IPS DF 6.9 (cell line): ENCODE measurements at regions not wholly inside any gene's neighbourhood (a gene's known extent, or its start where the extent isn't known, plus 50 kb on each side); places are given as distances from the start of the nearest gene placed in this dataset.

ENCODE experiments used
- DNase-seq: peaks from one replicate; pipeline ENCODE4 v3.0.0-alpha.2; 2013; ENCODE audit warnings: low read depth, low spot score
- H3K27ac ChIP-seq: one replicate; pipeline ENCODE4 v1.5.1; 2013; ENCODE audit warnings: low read length, control low read depth
- H3K27me3 ChIP-seq: 2 replicates; pipeline ENCODE4 v1.6.1; 2013; ENCODE audit warnings: mild to moderate bottlenecking, low read length; ENCODE audit not compliant: control insufficient read depth, insufficient read depth
- H3K36me3 ChIP-seq: 2 replicates; pipeline ENCODE4 v1.6.1; 2013; ENCODE audit warnings: low read length; ENCODE audit not compliant: control insufficient read depth, insufficient read depth
- H3K4me1 ChIP-seq: 2 replicates; pipeline ENCODE4 v1.6.1; 2013; ENCODE audit warnings: low read length; ENCODE audit not compliant: control insufficient read depth, insufficient read depth
- H3K4me3 ChIP-seq: 2 replicates; pipeline ENCODE4 v1.5.1; 2013; ENCODE audit warnings: mild to moderate bottlenecking, low read length
- H3K9me3 ChIP-seq: 2 replicates; pipeline ENCODE4 v1.6.1; 2013; ENCODE audit warnings: low read length, inconsistent platforms; ENCODE audit not compliant: control insufficient read depth, insufficient read depth
- WGBS: extraction: QIAGEN DNeasy Blood & Tissue Kit; methylation state at CpG from one replicate; pipeline ENCODE4 v1.1.7; 2013; ENCODE audit warnings: mixed read lengths, missing lambda C conversion rate; ENCODE audit not compliant: insufficient read length, insufficient coverage; 5-methylcytosine and 5-hydroxymethylcytosine counted together

DNA sequence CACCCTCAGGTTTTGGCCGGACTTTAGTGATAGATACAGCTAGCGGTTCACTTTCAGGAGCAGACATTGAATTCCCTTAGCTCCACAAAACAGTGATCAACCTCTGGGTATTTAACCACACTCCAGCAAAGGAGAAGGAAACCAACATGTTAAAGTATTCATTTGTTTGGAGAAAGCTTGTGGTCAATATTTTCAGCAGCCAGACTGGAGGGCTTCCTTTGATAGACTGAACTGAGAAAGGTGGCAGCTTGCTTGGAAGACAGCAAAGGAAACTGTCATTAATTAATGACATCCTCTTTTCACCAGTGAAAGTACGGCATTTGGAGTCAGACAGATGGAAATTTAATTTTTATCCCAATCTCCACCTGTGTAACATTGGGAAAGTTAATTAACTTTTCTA, 289.1 kb upstream of the CLNK start:
- H3K4me1 ChIP-seq, result no peaks in the 10 kb centered on the region
- H3K27me3 ChIP-seq, result no peaks in the 10 kb centered on the region; the same call in 1 of the 2 replicates
- H3K36me3 ChIP-seq, result no peaks in the 10 kb centered on the region
- no peak overlapping the region for H3K4me3 ChIP-seq
- no peak overlapping the region for H3K27ac ChIP-seq
- no peak for DNase-seq
- no CpG with 5 or more reads among the region's 3 CpGs for WGBS
- no peaks in the 10 kb centered on the region for H3K9me3 ChIP-seq

DNA sequence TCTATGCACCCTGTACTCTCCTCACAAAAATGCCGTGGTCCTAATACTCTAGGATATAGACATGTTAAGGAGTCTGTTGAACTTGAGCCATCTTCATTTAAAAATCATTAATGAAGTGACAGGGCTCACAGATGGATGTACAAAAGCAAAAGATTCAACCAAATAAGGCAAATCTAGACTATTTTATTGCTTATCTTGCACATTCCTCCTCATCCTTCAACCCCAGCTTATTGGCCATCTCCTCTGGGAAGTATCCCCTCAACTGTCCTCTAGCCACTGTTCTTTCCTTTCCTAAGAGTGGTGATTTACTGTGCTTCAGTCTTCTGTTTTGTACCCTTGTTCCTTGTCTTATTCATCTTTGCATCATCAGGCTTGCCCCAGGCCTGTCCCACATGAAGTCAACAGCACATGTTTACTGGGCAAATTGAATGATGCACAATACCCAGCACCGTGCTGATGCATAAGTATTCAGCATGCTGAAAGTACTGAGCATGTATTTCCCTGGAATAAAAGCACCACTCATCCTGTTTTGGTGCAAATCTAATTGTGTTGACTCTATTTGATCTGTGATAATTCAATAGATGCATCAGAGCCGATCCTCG, 287.3 kb upstream of the CLNK start:
- no peaks in the 10 kb centered on the region for H3K9me3 ChIP-seq
- no peaks in the 10 kb centered on the region for H3K27me3 ChIP-seq
- H3K4me1 ChIP-seq, result no peaks in the 10 kb centered on the region
- no CpG with 5 or more reads among the region's 4 CpGs for WGBS
- H3K27ac ChIP-seq, result no peak overlapping the region
- H3K36me3 ChIP-seq, result no peaks in the 10 kb centered on the region
- no peak overlapping the region for H3K4me3 ChIP-seq
- DNase-seq, result no peak

GRCh38 chr4:10965196-10965595, 280.6 kb upstream of the CLNK start:
- no peaks in the 10 kb centered on the region for H3K36me3 ChIP-seq
- WGBS, result no CpG with 5 or more reads among the region's 5 CpGs
- DNase-seq, result no peak

DNA sequence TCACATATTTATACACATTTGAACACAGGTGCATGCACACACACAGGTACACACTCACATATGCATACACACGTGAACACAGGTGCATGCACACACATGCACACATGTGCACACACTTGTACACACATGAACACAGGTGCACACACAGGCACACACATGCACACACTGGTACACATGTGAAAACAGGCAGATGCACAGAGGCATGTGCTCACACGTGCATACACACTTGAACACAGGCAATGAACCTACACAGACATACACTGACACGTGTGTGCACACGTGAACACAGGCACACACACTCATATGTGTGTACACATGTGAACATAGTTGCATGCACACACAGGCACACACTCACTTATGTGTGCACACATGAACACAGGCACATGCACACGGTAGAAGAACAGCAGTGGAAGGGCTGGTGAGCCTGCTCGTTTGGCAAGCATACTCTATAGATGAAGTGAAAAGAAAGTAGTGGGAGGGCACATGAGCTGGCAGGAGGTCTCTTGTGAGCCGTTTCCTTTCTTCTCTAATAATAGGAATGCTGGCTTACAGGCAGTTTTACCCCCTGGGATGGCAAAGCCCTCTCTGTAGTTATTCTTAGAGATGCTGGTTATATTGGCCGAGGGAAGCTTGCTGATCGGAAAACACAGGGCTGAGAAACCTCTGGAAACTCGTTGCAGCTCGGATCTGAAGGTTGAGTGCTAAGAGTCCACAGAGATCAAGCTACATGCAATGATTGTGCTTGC, 279.6 kb upstream of the CLNK start:
- Histone ChIP-seq H3K27ac (no peak overlapping the region), H3K36me3 (no peaks in the 10 kb centered on the region), H3K27me3 (no peaks in the 10 kb centered on the region), H3K4me3 (no peak overlapping the region), H3K4me1 (peaks cover 8% of the 10 kb centered on the region), H3K9me3 (no peaks in the 10 kb centered on the region)
- no peak for DNase-seq
- no CpG with 5 or more reads among the region's 11 CpGs for WGBS

More at GRCh38 chr4:10965196-10965595, 280.6 kb upstream of the CLNK start:
- no peak overlapping the region for H3K27ac ChIP-seq
- no peaks in the 10 kb centered on the region for H3K9me3 ChIP-seq
- no peaks in the 10 kb centered on the region for H3K27me3 ChIP-seq
- H3K4me1 ChIP-seq, result peaks cover 8% of the 10 kb centered on the region
- no peak overlapping the region for H3K4me3 ChIP-seq

- H3K27me3 ChIP-seq, result no peaks in the 10 kb centered on the region
- DNase-seq, result no peak
- H3K9me3 ChIP-seq, result no peaks in the 10 kb centered on the region
- WGBS, result no CpG with 5 or more reads among the region's 5 CpGs
- no peak overlapping the region for H3K4me3 ChIP-seq
- H3K4me1 ChIP-seq, result peaks cover 8% of the 10 kb centered on the region
- H3K36me3 ChIP-seq, result no peaks in the 10 kb centered on the region
- no peak overlapping the region for H3K27ac ChIP-seq
Observed at GRCh38 chr4:10963241-10963640, 278.7 kb upstream of the CLNK start.

- Histone ChIP-seq H3K4me3 (no peak overlapping the region), H3K27ac (no peak overlapping the region), H3K4me1 (peaks cover 11% of the 10 kb centered on the region), H3K27me3 (no peaks in the 10 kb centered on the region), H3K9me3 (no peaks in the 10 kb centered on the region), H3K36me3 (no peaks in the 10 kb centered on the region)
- no peak for DNase-seq
- no CpG with 5 or more reads among the region's 1 CpG for WGBS
Observed at GRCh38 chr4:10962246-10962645, 277.7 kb upstream of the CLNK start.

GRCh38 chr4:10960389-10960788, 275.8 kb upstream of the CLNK start:
- Histone ChIP-seq H3K36me3 (no peaks in the 10 kb centered on the region), H3K4me3 (no peak overlapping the region), H3K4me1 (peaks cover 10% of the 10 kb centered on the region), H3K27me3 (no peaks in the 10 kb centered on the region), H3K9me3 (no peaks in the 10 kb centered on the region), H3K27ac (no peak overlapping the region)
- DNase-seq, result no peak
- no CpG with 5 or more reads among the region's 5 CpGs for WGBS

GRCh38 chr4:10959586-10959985, 275.0 kb upstream of the CLNK start:
- Histone ChIP-seq H3K27me3 (no peaks in the 10 kb centered on the region), H3K27ac (no peak overlapping the region), H3K4me3 (no peak overlapping the region), H3K4me1 (peaks cover 8% of the 10 kb centered on the region; the same call in 1 of the 2 replicates), H3K9me3 (no peaks in the 10 kb centered on the region), H3K36me3 (no peaks in the 10 kb centered on the region)
- DNase-seq, result no peak
- 100% methylated on average over 1 of the region's 1 CpG for WGBS

- DNase-seq, result no peak
- WGBS, result no CpG with 5 or more reads among the region's 5 CpGs
Observed at GRCh38 chr4:10958226-10958856, 273.8 kb upstream of the CLNK start.

DNA sequence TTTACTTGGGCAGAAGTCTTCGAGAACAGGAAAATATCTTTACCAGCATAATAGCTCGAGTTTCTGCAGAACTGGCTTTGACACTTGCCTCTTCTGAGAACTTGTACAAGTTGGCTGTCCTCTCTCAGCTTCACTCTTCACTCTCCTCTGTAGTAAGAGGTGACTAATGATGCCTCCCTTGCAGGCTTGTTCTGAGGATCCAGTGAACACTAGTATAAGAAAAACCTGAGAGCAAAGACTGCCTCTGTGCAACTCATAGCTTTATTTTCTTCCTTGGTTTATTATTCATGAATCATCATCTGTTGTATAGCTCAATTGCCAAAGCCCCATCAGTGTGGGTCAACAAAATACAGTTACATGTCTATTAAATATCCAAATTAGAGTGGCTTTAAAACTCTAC, 266.7 kb upstream of the CLNK start:
- no peak for DNase-seq
- no peak overlapping the region for H3K4me3 ChIP-seq
- no peaks in the 10 kb centered on the region for H3K9me3 ChIP-seq
- no peak overlapping the region for H3K27ac ChIP-seq
- no CpG with 5 or more reads among the region's 2 CpGs for WGBS
- no peaks in the 10 kb centered on the region for H3K4me1 ChIP-seq
- no peaks in the 10 kb centered on the region for H3K36me3 ChIP-seq
- H3K27me3 ChIP-seq, result no peaks in the 10 kb centered on the region

More at GRCh38 chr4:10958226-10958856, 273.8 kb upstream of the CLNK start:
- H3K36me3 ChIP-seq, result no peaks in the 10 kb centered on the region
- H3K4me3 ChIP-seq, result no peak overlapping the region
- H3K4me1 ChIP-seq, result peaks cover 2% of the 10 kb centered on the region; the same call in 1 of the 2 replicates
- H3K9me3 ChIP-seq, result no peaks in the 10 kb centered on the region
- no peak overlapping the region for H3K27ac ChIP-seq
- no peaks in the 10 kb centered on the region for H3K27me3 ChIP-seq
